Ishikawa (cell line): ENCODE measurements at regions not wholly inside any gene's neighbourhood (a gene's known extent, or its start where the extent isn't known, plus 50 kb on each side); places are given as distances from the start of the nearest gene placed in this dataset.

Experiments
- EP300 ChIP-seq: IDR thresholded peaks from 2 replicates; pipeline ENCODE4 v1.6.1; 2012; ENCODE audit warnings: borderline replicate concordance
- RAD21 ChIP-seq: IDR thresholded peaks from 2 replicates; pipeline ENCODE4 v1.6.1; 2012; ENCODE audit warnings: low read depth
- TAF1 ChIP-seq: IDR thresholded peaks from 2 replicates; pipeline ENCODE4 v1.6.1; 2012; ENCODE audit warnings: low read depth, mild to moderate bottlenecking

GRCh38 chr12:90802727-90803126 is 152.2 kb downstream of the CCER1 start:
- TF ChIP-seq TAF1 (no peak), RAD21 (no peak), EP300 (no peak)
